SU-DHL-6 (cell line): ENCODE measurements at regions not wholly inside any gene's neighbourhood (a gene's known extent, or its start where the extent isn't known, plus 50 kb on each side); places are given as distances from the start of the nearest gene placed in this dataset.
"Not testable (repeated sequence)": the region's sequence is repeated elsewhere in the genome, so short reads cannot be mapped to it uniquely, and the experiment has no call there.

Experiments
- H2AFZ ChIP-seq: fragments of 200-600 bp; sonication (generic); 2 replicates; pipeline ENCODE4 v1.6.1; 2014; ENCODE audit warnings: low read depth, mild to moderate bottlenecking, moderate library complexity, mixed read lengths, antibody characterized with exemption, low read length; ENCODE audit not compliant: severe bottlenecking
- H3F3A ChIP-seq: fragments of 200-600 bp; shearing (Covaris generic); 2 replicates; pipeline ENCODE4 v1.6.0; 2016; ENCODE audit warnings: antibody characterized with exemption, mild to moderate bottlenecking; ENCODE audit not compliant: insufficient read depth
- H3K27ac ChIP-seq: fragments of 200-600 bp; sonication (generic); 2 replicates; pipeline ENCODE4 v1.5.1; 2016; ENCODE audit warnings: low read depth, mild to moderate bottlenecking, low read length, moderate library complexity, mixed read lengths
- H3K27me3 ChIP-seq: fragments of 200-600 bp; sonication (generic), shearing (Covaris generic); 2 replicates; pipeline ENCODE4 v1.6.0; 2014; ENCODE audit warnings: mild to moderate bottlenecking, low read length
- H3K36me3 ChIP-seq: fragments of 200-600 bp; sonication (generic); 2 replicates; pipeline ENCODE4 v1.6.1; 2014; ENCODE audit warnings: mild to moderate bottlenecking, low read length, mixed read lengths
- H3K4me2 ChIP-seq: fragments of 300-600, 200-600 bp; shearing (Covaris generic), sonication (generic); 2 replicates; pipeline ENCODE4 v1.6.0; 2014; ENCODE audit warnings: low read length, low read depth, mild to moderate bottlenecking; ENCODE audit not compliant: poor library complexity, severe bottlenecking
- H3K4me3 ChIP-seq: fragments of 200-600 bp; sonication (generic); 2 replicates; pipeline ENCODE4 v1.5.1; 2014; ENCODE audit warnings: antibody characterized with exemption, low read length, mild to moderate bottlenecking, mixed read lengths; ENCODE audit not compliant: insufficient read depth, poor library complexity, severe bottlenecking
- H3K79me2 ChIP-seq: fragments of 200-600 bp; sonication (generic); 2 replicates; pipeline ENCODE4 v1.6.1; 2014; ENCODE audit warnings: mild to moderate bottlenecking, low read length, moderate library complexity; ENCODE audit not compliant: insufficient read depth
- H3K9ac ChIP-seq: fragments of 200-600 bp; sonication (generic); 2 replicates; pipeline ENCODE4 v1.7.0; 2014; ENCODE audit warnings: mild to moderate bottlenecking, low read length
- H3K9me2 ChIP-seq: fragments of 200-600 bp; sonication (generic); replicated peaks from 2 replicates; pipeline ENCODE4 v1.6.1; 2014; ENCODE audit warnings: low read length; ENCODE audit not compliant: insufficient read depth
- H3K9me3 ChIP-seq: fragments of 200-600 bp; sonication (generic); 2 replicates; pipeline ENCODE4 v1.6.1; 2014; ENCODE audit warnings: low read length, mixed read lengths; ENCODE audit not compliant: insufficient read depth
- H4K20me1 ChIP-seq: fragments of 200-600 bp; sonication (generic); 2 replicates; pipeline ENCODE4 v1.6.1; 2014; ENCODE audit warnings: low read depth, mild to moderate bottlenecking, antibody characterized with exemption, low read length, moderate library complexity, mixed read lengths
- CTCF ChIP-seq: fragments of 200-600 bp; sonication (generic); IDR thresholded peaks from one replicate; pipeline ENCODE4 v1.5.1; 2017; ENCODE audit warnings: antibody characterized with exemption, mild to moderate bottlenecking, low read length, moderate library complexity; ENCODE audit not compliant: insufficient read depth, poor library complexity, severe bottlenecking
- EZH2phosphoT487 ChIP-seq: fragments of 200-600 bp; sonication (generic), shearing (Covaris generic); conservative IDR thresholded peaks from 2 replicates; pipeline ENCODE4 v1.6.1; 2018; ENCODE audit warnings: mild to moderate bottlenecking, antibody characterized with exemption, low read length, moderate library complexity, mixed read lengths

GRCh38 chr5:100119903-100120302 lies 415.3 kb upstream of the FAM174A start:
- no peak for TF ChIP-seq EZH2phosphoT487
- TF ChIP-seq CTCF = no peak
- no peak overlapping the region for H3K9ac ChIP-seq

DNA sequence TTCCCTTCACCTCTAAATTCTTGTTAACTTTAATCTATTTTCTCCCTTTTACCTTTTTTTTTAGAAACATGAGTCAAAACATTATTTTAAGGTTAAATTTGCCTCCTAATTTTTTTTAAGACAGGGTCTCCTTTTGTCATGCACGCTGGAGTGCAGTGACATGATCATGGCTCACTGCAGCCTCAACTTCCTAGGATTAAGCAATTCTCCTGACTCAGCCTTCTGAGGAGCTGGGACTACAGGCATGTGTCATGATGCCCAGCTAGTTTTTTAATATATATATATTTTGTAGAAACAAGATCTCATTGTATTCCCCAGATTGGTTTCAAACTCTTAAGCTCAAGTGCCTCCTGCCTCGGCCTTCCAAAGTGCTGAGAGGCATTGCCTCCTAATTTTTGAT lies 424.7 kb upstream of the FAM174A start:
- Histone ChIP-seq H3K27ac (no peak overlapping the region), H3K36me3 (no peaks in the 10 kb centered on the region), H3K9me3 (no peaks in the 10 kb centered on the region), H3K79me2 (no peaks in the 10 kb centered on the region), H3K4me2 (no peak overlapping the region), H3K27me3 (no peaks in the 10 kb centered on the region), H3F3A (no peaks in the 10 kb centered on the region), H2AFZ (no peak overlapping the region), H3K4me3 (no peak overlapping the region), H3K9me2 (no peaks in the 10 kb centered on the region), H4K20me1 (no peaks in the 10 kb centered on the region), H3K9ac (no peak overlapping the region)
- TF ChIP-seq EZH2phosphoT487 = no peak
- no peak for TF ChIP-seq CTCF

More at GRCh38 chr5:100119903-100120302, 415.3 kb upstream of the FAM174A start:
- Histone ChIP-seq H3K79me2 (no peaks in the 10 kb centered on the region), H3F3A (no peaks in the 10 kb centered on the region), H3K27me3 (no peaks in the 10 kb centered on the region), H3K9me2 (no peaks in the 10 kb centered on the region), H4K20me1 (no peaks in the 10 kb centered on the region), H3K9me3 (no peaks in the 10 kb centered on the region), H3K36me3 (no peaks in the 10 kb centered on the region), H2AFZ (no peak overlapping the region), H3K27ac (no peak overlapping the region), H3K4me2 (no peak overlapping the region), H3K4me3 (no peak overlapping the region)

GRCh38 chr5:100108883-100109282 lies 426.3 kb upstream of the FAM174A start:
- Histone ChIP-seq H2AFZ (no peak overlapping the region), H3K4me2 (no peak overlapping the region), H3K4me3 (no peak overlapping the region), H3K27ac (no peak overlapping the region), H3K36me3 (no peaks in the 10 kb centered on the region), H3K27me3 (no peaks in the 10 kb centered on the region), H4K20me1 (no peaks in the 10 kb centered on the region), H3K9ac (no peak overlapping the region), H3K79me2 (no peaks in the 10 kb centered on the region), H3K9me3 (no peaks in the 10 kb centered on the region), H3F3A (no peaks in the 10 kb centered on the region), H3K9me2 (no peaks in the 10 kb centered on the region)
- no peak for TF ChIP-seq EZH2phosphoT487
- TF ChIP-seq CTCF = no peak

DNA sequence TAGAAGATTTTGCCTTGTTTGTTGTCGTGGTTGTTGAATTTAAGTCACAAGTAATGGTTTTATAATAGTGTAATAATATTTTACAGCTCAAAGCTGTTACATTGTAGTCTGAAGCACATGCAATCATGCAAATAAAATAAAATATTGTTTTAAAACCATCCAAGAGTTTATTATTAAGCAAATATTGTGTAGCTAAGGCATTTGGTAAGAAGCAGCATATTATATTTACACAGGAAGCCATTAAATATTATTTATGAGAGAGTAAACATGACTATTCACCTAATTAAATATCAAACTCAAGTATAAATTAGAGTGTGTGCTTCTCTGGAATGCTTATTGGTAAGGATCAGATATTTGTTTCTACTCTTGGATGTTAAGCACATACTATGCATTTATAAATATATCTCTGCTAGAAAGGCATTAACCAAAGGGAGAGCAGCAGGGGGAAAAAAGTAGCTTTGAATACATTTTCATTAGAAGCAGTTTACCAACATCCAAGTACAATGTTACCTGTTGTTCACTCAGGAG lies 431.5 kb upstream of the FAM174A start:
- not testable (repeated sequence) for H3K36me3 ChIP-seq, H3K27me3 ChIP-seq, H3K9me3 ChIP-seq, H3K4me2 ChIP-seq, H2AFZ ChIP-seq, H3K79me2 ChIP-seq, H3K9me2 ChIP-seq, H3K9ac ChIP-seq, H4K20me1 ChIP-seq, H3K27ac ChIP-seq, H3K4me3 ChIP-seq, H3F3A ChIP-seq

- not testable (repeated sequence) for H3K27ac ChIP-seq, H3K9ac ChIP-seq, H3K4me2 ChIP-seq, H2AFZ ChIP-seq, H3K36me3 ChIP-seq, H4K20me1 ChIP-seq, H3K79me2 ChIP-seq, H3K27me3 ChIP-seq, H3K9me3 ChIP-seq, H3K9me2 ChIP-seq, H3K4me3 ChIP-seq, H3F3A ChIP-seq
Measured at GRCh38 chr5:100101466-100101865, 433.7 kb upstream of the FAM174A start.

GRCh38 chr5:100096328-100096727 lies 438.8 kb upstream of the FAM174A start:
- not testable (repeated sequence) for H3K4me3 ChIP-seq, H3K36me3 ChIP-seq, H3K4me2 ChIP-seq, H3K9me3 ChIP-seq, H3K9me2 ChIP-seq, H4K20me1 ChIP-seq, H3F3A ChIP-seq, H3K79me2 ChIP-seq, H2AFZ ChIP-seq, H3K27ac ChIP-seq, H3K27me3 ChIP-seq, H3K9ac ChIP-seq
